Rectal smooth muscle tissue (tissue), 1 donor: ENCODE measurements at regions not wholly inside any gene's neighbourhood (a gene's known extent, or its start where the extent isn't known, plus 50 kb on each side); places are given as distances from the start of the nearest gene placed in this dataset.
"Not testable (repeated sequence)": the region's sequence is repeated elsewhere in the genome, so short reads cannot be mapped to it uniquely, and the experiment has no call there.

Source experiments
- H3K27ac ChIP-seq: one replicate; pipeline ENCODE4 v1.7.0; 2013; ENCODE audit warnings: low read depth, low read length, inconsistent platforms
- H3K27me3 ChIP-seq: one replicate; pipeline ENCODE4 v1.7.0; 2013; ENCODE audit warnings: low read length; ENCODE audit not compliant: control insufficient read depth, insufficient read depth
- H3K36me3 ChIP-seq: one replicate; pipeline ENCODE4 v1.7.0; 2013; ENCODE audit warnings: low read length; ENCODE audit not compliant: control insufficient read depth, insufficient read depth
- H3K4me1 ChIP-seq: one replicate; pipeline ENCODE4 v1.7.0; 2013; ENCODE audit warnings: low read length; ENCODE audit not compliant: control insufficient read depth, insufficient read depth
- H3K4me3 ChIP-seq: one replicate; pipeline ENCODE4 v1.7.0; 2013; ENCODE audit warnings: low read length
- H3K9ac ChIP-seq: one replicate; pipeline ENCODE4 v1.7.0; 2013; ENCODE audit warnings: low read length

DNA sequence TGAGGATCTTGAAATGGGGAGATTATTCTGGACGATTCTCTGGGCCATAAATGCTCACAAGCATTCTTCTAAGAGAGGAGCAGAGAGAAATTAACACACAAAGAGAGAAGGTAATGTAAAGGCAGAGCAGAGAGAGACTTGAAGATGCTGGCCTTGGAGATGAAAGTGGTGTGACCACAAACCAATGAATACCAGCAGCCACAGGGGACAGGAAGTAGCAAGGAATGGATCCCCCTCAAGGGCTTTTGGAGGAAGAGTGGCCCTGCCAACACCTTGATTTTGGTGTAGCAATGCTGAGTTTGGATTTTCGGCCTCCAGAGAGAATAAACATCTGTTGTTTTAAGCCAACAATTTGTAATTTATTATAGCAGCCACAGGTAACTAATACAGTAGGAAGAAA lies 1155.6 kb downstream of the TYW1 start:
- Histone ChIP-seq H3K4me3 (no peak overlapping the region), H3K4me1 (no peaks in the 10 kb centered on the region), H3K36me3 (no peaks in the 10 kb centered on the region), H3K27ac (no peak overlapping the region), H3K9ac (no peak overlapping the region), H3K27me3 (no peaks in the 10 kb centered on the region)

DNA sequence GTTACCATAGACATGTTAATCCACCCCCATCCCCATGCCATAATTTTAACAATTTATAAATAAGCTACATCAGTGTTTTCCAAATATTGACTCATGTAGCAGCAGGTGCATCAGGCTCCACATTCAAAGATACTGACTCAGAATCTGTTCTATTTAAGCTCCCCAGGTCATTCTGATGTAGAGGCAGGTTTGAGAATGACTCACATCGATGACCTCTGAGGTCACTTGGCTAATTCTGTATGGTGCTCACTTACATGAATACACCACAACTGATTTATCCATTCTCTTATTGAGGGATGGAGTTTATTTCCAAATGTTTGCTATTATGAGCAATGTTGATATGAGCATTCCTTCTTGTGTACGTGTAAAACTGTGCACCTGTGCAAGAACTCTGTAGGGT lies 1159.0 kb downstream of the TYW1 start:
- H3K4me1 ChIP-seq: no peaks in the 10 kb centered on the region
- H3K4me3 ChIP-seq: no peak overlapping the region
- no peak overlapping the region for H3K27ac ChIP-seq
- H3K36me3 ChIP-seq: no peaks in the 10 kb centered on the region
- no peaks in the 10 kb centered on the region for H3K27me3 ChIP-seq
- no peak overlapping the region for H3K9ac ChIP-seq

DNA sequence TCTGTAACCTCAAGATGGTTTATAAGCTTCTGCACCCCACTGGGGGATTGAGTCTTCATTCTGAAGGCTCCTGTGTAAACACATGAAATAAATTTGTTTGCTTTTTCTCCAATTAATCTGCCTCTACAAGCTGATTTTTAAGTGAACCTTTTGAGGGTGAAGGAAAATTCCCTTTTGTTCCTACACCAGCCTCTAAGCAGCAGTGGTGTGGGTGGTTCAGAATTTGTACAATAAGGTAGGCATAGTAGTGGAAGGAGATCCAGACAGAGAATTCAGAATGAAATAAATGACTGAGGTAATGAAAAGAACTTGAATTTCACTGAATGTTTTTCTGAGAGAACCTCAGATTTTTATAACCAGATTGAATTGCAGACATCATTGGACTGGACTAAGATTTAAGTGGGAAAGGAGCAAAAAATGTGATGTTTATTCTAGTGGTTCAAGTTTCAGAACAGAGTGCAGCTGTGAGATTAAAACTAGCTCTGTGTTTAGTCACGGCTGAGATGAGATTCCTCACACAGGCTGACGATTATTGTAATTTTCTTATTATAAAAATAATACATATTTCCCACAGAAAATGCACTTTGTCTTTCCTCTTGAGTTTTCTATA lies 1162.2 kb downstream of the TYW1 start:
- Histone ChIP-seq H3K4me1 (no peaks in the 10 kb centered on the region), H3K9ac (no peak overlapping the region), H3K4me3 (no peak overlapping the region), H3K27me3 (no peaks in the 10 kb centered on the region), H3K27ac (no peak overlapping the region), H3K36me3 (no peaks in the 10 kb centered on the region)

DNA sequence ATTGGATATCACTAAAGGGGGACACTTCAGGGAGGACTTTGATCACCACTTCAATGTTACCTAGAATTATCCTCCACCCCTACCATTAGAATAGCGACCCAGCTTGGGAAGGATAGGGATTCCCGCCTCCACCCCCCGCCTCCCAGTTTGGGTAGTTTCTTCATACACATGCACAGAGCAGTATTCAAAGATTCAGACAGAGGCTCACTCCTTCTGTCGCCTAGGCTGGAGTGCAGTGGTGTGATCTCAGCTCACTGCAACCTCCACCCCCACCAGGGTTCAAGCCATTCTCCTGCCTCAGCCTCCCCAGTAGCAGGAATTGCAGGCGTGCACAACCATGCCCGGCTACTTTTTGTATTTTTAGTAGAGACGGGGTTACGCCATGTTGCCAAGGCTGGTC lies 1166.1 kb downstream of the TYW1 start:
- Histone ChIP-seq H3K4me1 (no peaks in the 10 kb centered on the region), H3K4me3 (no peak overlapping the region), H3K27me3 (no peaks in the 10 kb centered on the region), H3K9ac (no peak overlapping the region), H3K27ac (no peak overlapping the region), H3K36me3 (no peaks in the 10 kb centered on the region)

DNA sequence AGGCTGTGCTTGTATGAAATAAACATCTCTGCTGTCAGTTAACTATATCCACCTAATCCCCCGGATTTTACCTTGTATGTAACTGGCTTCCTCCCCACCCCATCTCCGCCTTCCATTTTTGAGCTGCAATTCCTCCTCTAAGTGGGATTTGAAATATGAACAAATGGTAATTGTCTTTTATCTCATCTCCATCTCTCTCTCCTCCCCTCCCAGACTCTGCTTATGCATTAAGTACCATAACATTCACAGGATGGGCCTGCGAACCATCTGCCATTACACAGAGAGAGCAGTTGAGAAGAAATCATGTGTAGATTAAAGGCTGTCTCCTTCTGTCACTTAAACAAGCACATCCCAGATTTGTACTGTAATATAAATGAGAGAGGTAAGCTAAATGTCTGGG lies 1169.9 kb downstream of the TYW1 start:
- Histone ChIP-seq H3K9ac (no peak overlapping the region), H3K4me1 (no peaks in the 10 kb centered on the region), H3K27me3 (no peaks in the 10 kb centered on the region), H3K27ac (no peak overlapping the region), H3K36me3 (no peaks in the 10 kb centered on the region), H3K4me3 (no peak overlapping the region)

DNA sequence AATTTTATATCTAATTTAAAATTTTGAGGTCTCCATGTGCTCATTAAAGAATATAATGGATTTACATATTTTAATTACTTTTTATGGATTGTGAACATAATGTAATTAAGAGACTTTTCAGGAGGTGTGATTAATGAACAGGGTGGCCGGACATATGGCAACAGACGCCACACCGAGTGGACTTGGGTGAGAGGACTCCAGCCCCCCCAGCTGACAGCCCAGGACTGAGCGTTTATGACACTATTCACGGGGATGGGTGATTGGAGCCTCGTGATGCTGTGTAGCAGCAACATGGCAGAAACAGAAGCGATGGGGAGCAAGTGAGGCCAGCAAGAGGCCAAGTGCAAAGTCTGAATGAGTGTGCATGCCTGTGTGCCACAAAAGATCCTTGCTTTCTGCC lies 1176.9 kb downstream of the TYW1 start:
- Histone ChIP-seq H3K27ac (no peak overlapping the region), H3K27me3 (no peaks in the 10 kb centered on the region), H3K4me1 (no peaks in the 10 kb centered on the region), H3K9ac (no peak overlapping the region), H3K4me3 (no peak overlapping the region), H3K36me3 (no peaks in the 10 kb centered on the region)

DNA sequence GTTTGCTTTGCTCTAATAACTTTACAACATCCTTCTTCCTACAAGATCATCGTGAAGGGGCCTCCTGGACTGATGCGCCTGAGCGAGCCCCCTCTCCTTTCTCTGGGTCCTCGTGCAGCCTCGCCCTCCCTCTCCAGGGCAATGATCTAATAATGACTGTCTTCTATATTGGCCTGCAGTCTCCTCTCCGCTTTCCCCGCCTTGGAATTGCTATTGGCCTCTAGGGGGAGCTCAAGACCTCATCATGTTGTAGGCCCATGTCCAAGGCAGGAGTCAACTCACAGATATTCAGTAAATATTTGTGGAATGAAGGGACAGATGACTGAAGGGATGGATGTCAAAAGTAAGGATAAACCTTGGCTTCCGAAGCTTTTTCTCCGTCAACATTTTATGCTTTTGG lies 1180.3 kb downstream of the TYW1 start:
- Histone ChIP-seq H3K36me3 (no peaks in the 10 kb centered on the region), H3K4me1 (no peaks in the 10 kb centered on the region), H3K27ac (no peak overlapping the region), H3K4me3 (no peak overlapping the region), H3K9ac (no peak overlapping the region), H3K27me3 (no peaks in the 10 kb centered on the region)

DNA sequence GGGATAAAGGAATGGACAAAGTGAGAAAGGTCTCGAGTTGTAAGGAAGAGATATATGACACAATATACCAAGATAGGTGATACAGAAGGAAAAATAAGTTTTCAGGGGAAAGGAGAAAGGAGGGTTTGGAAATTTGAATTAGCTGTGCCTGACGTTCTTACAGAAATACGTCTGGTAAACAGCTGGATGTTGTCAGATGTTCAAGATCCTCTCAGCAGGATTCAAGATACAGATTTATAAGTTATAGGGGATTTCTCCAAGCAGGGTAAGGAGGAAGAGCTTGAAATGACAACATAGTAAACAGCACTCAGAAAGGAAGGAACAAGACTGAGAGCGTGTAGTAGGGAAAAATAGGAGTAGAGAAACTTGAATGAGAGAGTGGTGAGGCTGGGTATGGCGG lies 1184.1 kb downstream of the TYW1 start:
- Histone ChIP-seq H3K36me3 (no peaks in the 10 kb centered on the region), H3K27ac (no peak overlapping the region), H3K27me3 (no peaks in the 10 kb centered on the region), H3K9ac (no peak overlapping the region), H3K4me3 (no peak overlapping the region), H3K4me1 (no peaks in the 10 kb centered on the region)

DNA sequence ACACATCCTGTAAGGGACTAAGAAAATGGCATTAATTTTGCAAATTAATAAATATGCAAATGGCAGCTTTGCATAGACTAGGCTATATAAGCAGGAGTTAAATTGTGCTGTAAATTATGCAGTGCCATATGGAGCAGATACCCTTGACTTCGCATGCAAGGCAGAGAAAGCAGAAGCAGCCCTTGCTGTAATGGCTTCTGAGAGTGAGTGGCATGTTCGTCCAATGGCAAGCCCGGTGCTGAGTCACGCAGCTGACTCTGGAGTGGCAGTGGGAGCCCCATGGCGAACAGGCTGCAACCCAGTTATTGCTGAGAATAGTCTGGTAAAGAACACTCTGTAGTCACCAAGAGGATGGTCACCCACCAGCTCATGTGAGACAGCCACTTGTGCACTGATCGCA lies 1186.5 kb downstream of the TYW1 start:
- Histone ChIP-seq H3K27ac (no peak overlapping the region), H3K4me1 (no peaks in the 10 kb centered on the region), H3K36me3 (no peaks in the 10 kb centered on the region), H3K9ac (no peak overlapping the region), H3K4me3 (no peak overlapping the region), H3K27me3 (no peaks in the 10 kb centered on the region)

DNA sequence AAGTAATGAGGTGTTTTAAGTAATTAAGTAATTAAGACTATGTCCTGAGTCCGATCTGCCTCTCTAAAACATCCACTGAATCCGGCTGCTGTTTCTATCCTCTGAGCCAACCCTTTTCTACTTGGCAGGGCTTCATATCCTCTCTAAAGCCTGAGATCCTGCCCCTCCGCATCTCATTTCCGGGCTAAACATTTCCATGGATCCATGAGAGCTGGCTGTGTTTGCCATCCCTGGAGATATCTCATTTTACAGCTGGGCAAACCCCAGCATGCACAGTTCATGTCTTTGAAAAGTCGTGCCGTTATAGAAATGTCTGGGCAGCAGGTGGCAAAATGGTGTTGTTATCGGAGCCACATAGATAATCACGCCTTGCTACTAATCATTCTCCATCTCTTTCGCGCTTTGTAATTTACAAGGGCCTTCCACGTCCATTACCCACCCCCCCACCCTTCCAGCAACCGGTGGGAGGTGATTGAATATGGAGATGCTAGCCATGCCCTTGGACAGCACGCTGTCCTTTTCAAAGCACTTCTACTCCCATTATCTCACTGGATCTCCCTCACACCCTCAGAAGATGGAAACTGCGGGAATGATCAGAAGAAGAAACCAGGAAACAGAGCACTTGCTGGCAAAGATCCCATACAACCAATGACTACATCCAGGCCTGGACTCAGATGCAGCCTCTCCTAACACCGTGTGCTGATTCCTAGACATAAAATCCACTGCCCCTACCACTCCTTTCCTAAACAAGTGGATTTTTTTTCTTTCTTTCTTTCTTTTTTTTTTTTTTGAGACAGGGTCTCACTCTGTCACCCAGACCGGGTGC lies 1189.2 kb downstream of the TYW1 start:
- no peak overlapping the region for H3K9ac ChIP-seq
- H3K27me3 ChIP-seq: no peaks in the 10 kb centered on the region
- H3K36me3 ChIP-seq: no peaks in the 10 kb centered on the region
- no peak overlapping the region for H3K27ac ChIP-seq
- no peaks in the 10 kb centered on the region for H3K4me1 ChIP-seq
- no peak overlapping the region for H3K4me3 ChIP-seq

DNA sequence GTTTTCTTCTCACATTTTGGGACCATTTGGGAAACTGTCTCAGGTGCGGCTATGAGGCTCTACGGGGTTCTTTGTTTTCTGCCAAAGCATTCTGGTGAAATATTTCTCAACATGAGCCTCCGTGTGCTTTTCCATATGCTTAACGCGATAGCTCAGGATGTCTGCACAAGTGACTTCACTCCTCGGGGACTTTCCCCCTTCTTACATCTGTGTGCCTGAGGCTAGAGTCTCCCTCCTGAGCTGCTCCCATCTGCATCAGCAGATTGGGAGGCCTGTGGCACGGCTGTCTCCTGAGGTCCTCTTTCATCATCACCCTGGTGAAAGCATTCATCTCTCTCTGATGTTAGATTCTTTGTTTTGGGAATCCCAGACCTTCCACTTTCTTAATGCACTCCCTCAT lies 1190.9 kb downstream of the TYW1 start:
- Histone ChIP-seq H3K9ac (no peak overlapping the region), H3K27me3 (no peaks in the 10 kb centered on the region), H3K27ac (no peak overlapping the region), H3K4me1 (no peaks in the 10 kb centered on the region), H3K36me3 (no peaks in the 10 kb centered on the region), H3K4me3 (no peak overlapping the region)

DNA sequence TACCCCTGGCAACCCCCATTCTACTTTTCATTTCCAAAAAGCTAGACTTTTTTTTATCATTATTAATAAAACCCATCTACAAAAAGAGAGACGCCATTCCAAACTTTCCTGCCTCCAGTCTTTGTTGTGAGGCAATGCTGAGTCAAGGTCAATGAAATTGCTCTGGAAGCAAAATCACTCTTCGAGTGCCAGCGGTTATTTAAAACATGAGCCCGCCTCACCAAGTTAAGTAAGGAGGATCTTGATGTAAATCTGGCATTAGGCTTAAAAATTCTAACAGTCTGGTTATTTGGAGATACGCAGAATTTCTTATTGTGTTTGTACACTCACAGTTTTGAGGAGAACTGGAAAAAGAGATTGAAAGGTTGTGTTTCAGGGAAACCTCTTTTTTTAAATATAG lies 1196.3 kb downstream of the TYW1 start:
- no peak overlapping the region for H3K27ac ChIP-seq
- H3K4me1 ChIP-seq: no peaks in the 10 kb centered on the region
- no peaks in the 10 kb centered on the region for H3K27me3 ChIP-seq
- no peaks in the 10 kb centered on the region for H3K36me3 ChIP-seq
- H3K4me3 ChIP-seq: no peak overlapping the region
- H3K9ac ChIP-seq: no peak overlapping the region

DNA sequence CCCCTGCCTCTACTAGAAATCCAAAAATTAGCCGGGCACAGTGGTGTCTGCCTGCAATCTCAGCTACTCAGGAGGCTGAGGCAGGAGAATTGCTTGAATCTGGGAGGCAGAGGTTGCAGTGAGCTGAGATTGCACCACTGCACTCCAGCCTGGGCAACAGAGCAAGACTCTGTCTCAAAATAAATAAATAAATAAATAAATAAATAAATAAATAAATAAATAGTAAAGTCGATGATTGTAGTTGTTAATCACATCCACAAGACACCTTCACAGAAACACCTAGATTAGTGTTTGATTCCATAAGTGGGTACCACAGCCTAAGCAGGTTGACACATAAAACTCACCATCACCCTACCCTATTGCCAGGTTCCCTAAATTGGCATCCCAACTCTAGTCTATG lies 1199.0 kb downstream of the TYW1 start:
- H3K9ac ChIP-seq, H3K36me3 ChIP-seq, H3K4me1 ChIP-seq, H3K27me3 ChIP-seq, H3K4me3 ChIP-seq, H3K27ac ChIP-seq: not testable (repeated sequence)
